GM21786 (cell line): ENCODE measurements at regions not wholly inside any gene's neighbourhood (a gene's known extent, or its start where the extent isn't known, plus 50 kb on each side); places are given as distances from the start of the nearest gene placed in this dataset.

ENCODE experiments used
- ATAC-seq: cut with Tn5 transposase; IDR thresholded peaks from one replicate; pipeline ENCODE4 v1.9.1; 2021; ENCODE audit not compliant: unreplicated experiment

- no peak for ATAC-seq
Observed at GRCh38 chr1:55854911-55855310, 639.7 kb upstream of the USP24 start.

GRCh38 chr1:55848906-55849305 is 633.7 kb upstream of the USP24 start:
- no peak for ATAC-seq

GRCh38 chr1:55846051-55846450 is 630.9 kb upstream of the USP24 start:
- no peak for ATAC-seq

GRCh38 chr1:55844322-55844721 is 629.2 kb upstream of the USP24 start:
- no peak for ATAC-seq

- no peak for ATAC-seq
Observed at GRCh38 chr1:55839626-55840025, 624.5 kb upstream of the USP24 start.

- no peak for ATAC-seq
Observed at GRCh38 chr1:55839221-55839620, 624.1 kb upstream of the USP24 start.

GRCh38 chr1:55836086-55836485 is 620.9 kb upstream of the USP24 start:
- ATAC-seq, result no peak

GRCh38 chr1:55833529-55834091 is 618.4 kb upstream of the USP24 start:
- ATAC-seq, result no peak

GRCh38 chr1:55831759-55832158 is 616.6 kb upstream of the USP24 start:
- no peak for ATAC-seq

- no peak for ATAC-seq
Observed at GRCh38 chr1:55828044-55828443, 612.9 kb upstream of the USP24 start.

- ATAC-seq, result no peak
Observed at GRCh38 chr1:55827350-55827749, 612.2 kb upstream of the USP24 start.

GRCh38 chr1:55826381-55827080 is 611.4 kb upstream of the USP24 start:
- ATAC-seq, result no peak

- ATAC-seq, result no peak
Observed at GRCh38 chr1:55825461-55825860, 610.3 kb upstream of the USP24 start.

GRCh38 chr1:55824251-55824640 is 609.1 kb upstream of the USP24 start:
- no peak for ATAC-seq

- no peak for ATAC-seq
Observed at GRCh38 chr1:55823541-55824250, 608.5 kb upstream of the USP24 start.

- ATAC-seq, result no peak
Observed at GRCh38 chr1:55822891-55823290, 607.7 kb upstream of the USP24 start.

GRCh38 chr1:55821234-55821633 is 606.1 kb upstream of the USP24 start:
- ATAC-seq, result no peak

- ATAC-seq, result no peak
Observed at GRCh38 chr1:55820501-55820900, 605.3 kb upstream of the USP24 start.

- ATAC-seq, result no peak
Observed at GRCh38 chr1:55819011-55819410, 603.8 kb upstream of the USP24 start.

GRCh38 chr1:55816456-55817426 is 601.6 kb upstream of the USP24 start:
- no peak for ATAC-seq

GRCh38 chr1:55815745-55816455 is 600.7 kb upstream of the USP24 start:
- no peak for ATAC-seq
